K562 (cell line): ENCODE measurements at regions not wholly inside any gene's neighbourhood (a gene's known extent, or its start where the extent isn't known, plus 50 kb on each side); places are given as distances from the start of the nearest gene placed in this dataset.

Experiments
- ATAC-seq: fragments of 200-7000 bp; cut with Tn5 transposase; 3 replicates; pipeline ENCODE4 v1.9.1; 2020; ENCODE audit warnings: moderate library complexity
- BruUV-seq: library from RNA; stranded (reverse); fragments of 400-500 nt; replicated peaks from 2 replicates; lab custom pipeline; 2021; lab: Mats Ljungman, UMichigan
- CTCF ChIA-PET: fragments of 300-600 bp; formaldehyde crosslinking; extraction: SDS; loops from one replicate; lab custom pipeline; 2021; ENCODE audit warnings: low intra/inter-chr PET ratio; lab: Yijun Ruan, JAX
- POLR2A ChIA-PET: fragments of 300-600, 350-650 bp; sonication (Branson Sonifier 250); formaldehyde crosslinking; extraction: SDS; loops from one replicate; lab custom pipeline; 2021; ENCODE audit warnings: antibody characterized with exemption, inconsistent platforms; lab: Yijun Ruan, JAX
- DNase-seq, 4 experiments: peaks; one replicate each; pipeline versions ENCODE4 v3.0.0 to v3.0.0-alpha.2; 2011 to 2018; ENCODE audit warnings: low spot score in 3 of 4, mixed read lengths in 3 of 4; ENCODE audit errors: extremely low read depth in 1 of 4
- FAIRE-seq: peaks from 2 replicates; lab custom pipeline; 2011; peaks lifted over from hg19 to GRCh38; lab: Jason Lieb, UNC
- H2AFZ ChIP-seq: 2 replicates; pipeline ENCODE4 v1.6.0; 2011; ENCODE audit warnings: low read depth, low read length, control low read depth, inconsistent platforms
- H3K27ac ChIP-seq: fragments of 200-600 bp; 3 replicates; pipeline ENCODE4 v1.8.0; 2011; ENCODE audit warnings: low read depth, mild to moderate bottlenecking, control low read depth, inconsistent platforms, low read length, moderate library complexity, mixed read lengths; ENCODE audit errors: extremely low read depth
- H3K27me3 ChIP-seq, 2 experiments: fragments of 300-600 bp in 1 of 2; 2 replicates in 1 of 2; 3 replicates in 1 of 2; pipeline versions ENCODE4 v1.6.0 to v1.8.0; 2011; ENCODE audit warnings: inconsistent platforms in 2 of 2, low read length in 2 of 2, mild to moderate bottlenecking in 1 of 2, mixed read lengths in 1 of 2, moderate library complexity in 1 of 2; ENCODE audit not compliant: control insufficient read depth in 2 of 2, insufficient read depth in 2 of 2
- H3K36me3 ChIP-seq: fragments of 300-600 bp; 3 replicates; pipeline ENCODE4 v1.8.0; 2011; ENCODE audit warnings: mild to moderate bottlenecking, low read length, inconsistent platforms; ENCODE audit not compliant: control insufficient read depth, insufficient read depth
- H3K4me1 ChIP-seq, 2 experiments: fragments of 200-600 bp in 1 of 2; replicated peaks in 1 of 2; 2 replicates in 1 of 2; 3 replicates in 1 of 2; pipeline versions ENCODE4 v1.5.1 to v1.8.0; 2011; ENCODE audit warnings: inconsistent platforms in 2 of 2, low read length in 2 of 2, mild to moderate bottlenecking in 1 of 2, mixed read lengths in 1 of 2, moderate library complexity in 1 of 2; ENCODE audit not compliant: control insufficient read depth in 2 of 2, insufficient read depth in 2 of 2
- H3K4me2 ChIP-seq: 2 replicates; pipeline ENCODE4 v1.6.1; 2011; ENCODE audit warnings: low read length, control low read depth, inconsistent platforms, mixed read lengths; ENCODE audit not compliant: insufficient read depth
- H3K4me3 ChIP-seq: fragments of 200-600 bp; sonication (generic), shearing (Covaris generic); 2 replicates; pipeline ENCODE4 v1.5.1; 2016; ENCODE audit warnings: control low read depth, inconsistent platforms
- H3K79me2 ChIP-seq: fragments of 200-600 bp; 3 replicates; pipeline ENCODE4 v1.8.0; 2011; ENCODE audit warnings: low read length, inconsistent platforms; ENCODE audit not compliant: control insufficient read depth, insufficient read depth
- H3K9ac ChIP-seq, 2 experiments: 2 replicates each; pipeline versions ENCODE4 v1.6.0 to v1.6.1; 2011; ENCODE audit warnings: low read depth in 2 of 2, low read length in 2 of 2, control low read depth in 1 of 2, inconsistent platforms in 1 of 2, mild to moderate bottlenecking in 1 of 2, mixed read lengths in 1 of 2; ENCODE audit not compliant: insufficient read depth in 1 of 2
- H3K9me1 ChIP-seq: one replicate; pipeline ENCODE4 v1.6.0; 2011; ENCODE audit warnings: inconsistent platforms, mild to moderate bottlenecking, low read length, moderate library complexity; ENCODE audit not compliant: control insufficient read depth, insufficient read depth
- H3K9me3 ChIP-seq: replicated peaks from 2 replicates; pipeline ENCODE4 v1.5.1; 2011; ENCODE audit warnings: low read depth, low read length, inconsistent platforms; ENCODE audit not compliant: control insufficient read depth, insufficient read depth
- H4K20me1 ChIP-seq: replicated peaks from 2 replicates; pipeline ENCODE4 v1.6.1; 2011; ENCODE audit warnings: low read length, inconsistent platforms, mixed read lengths; ENCODE audit not compliant: control insufficient read depth, insufficient read depth
- ATF2 ChIP-seq: sonication (generic); formaldehyde crosslinking; IDR thresholded peaks from 2 replicates; pipeline ENCODE4 v1.8.1; 2022; ENCODE audit warnings: missing genetic modification reagents
- L3MBTL2 ChIP-seq: fragments of 450-650 bp; IDR thresholded peaks from 2 replicates; pipeline ENCODE4 v1.6.1; 2016; ENCODE audit warnings: mild to moderate bottlenecking, moderate library complexity
- MNT ChIP-seq, 2 experiments: fragments of 450-650 bp; conservative IDR thresholded peaks; 2 replicates each; pipeline ENCODE4 v1.6.1; 2017; ENCODE audit warnings: mild to moderate bottlenecking in 2 of 2, moderate library complexity in 2 of 2
- RAD51 ChIP-seq: fragments of 450-650 bp; IDR thresholded peaks from 2 replicates; pipeline ENCODE4 v1.7.1; 2016; ENCODE audit warnings: low read depth, mild to moderate bottlenecking, borderline replicate concordance
- TCF15 ChIP-seq: fragments of 250-450 bp; sonication (Bioruptor Pico); IDR thresholded peaks from 2 replicates; pipeline ENCODE4 v1.8.0; 2022; ENCODE audit warnings: moderate library complexity, mild to moderate bottlenecking, inconsistent platforms
- XRCC4 ChIP-seq: IDR thresholded peaks from one replicate; pipeline ENCODE4 v1.6.1; 2011; ENCODE audit not compliant: insufficient read depth, insufficient read length; ENCODE audit errors: extremely low read depth
- ZNF124 ChIP-seq: sonication (generic); formaldehyde crosslinking; IDR thresholded peaks from 2 replicates; pipeline ENCODE4 v1.8.1; 2022; ENCODE audit warnings: missing genetic modification reagents
- ZNF551 ChIP-seq: fragments of 250-450 bp; sonication (Bioruptor Pico); IDR thresholded peaks from 2 replicates; pipeline ENCODE4 v1.5.0; 2021; ENCODE audit warnings: mild to moderate bottlenecking, moderate library complexity
- ZNF57 ChIP-seq: fragments of 450-650 bp; formaldehyde crosslinking; IDR thresholded peaks from 2 replicates; pipeline ENCODE4 v1.4.0; 2020; ENCODE audit warnings: mild to moderate bottlenecking, moderate library complexity
- WGBS: fragments of 100-300 bp; shearing (Covaris generic); methylation state at CpG from one replicate; pipeline ENCODE4 v1.1.6; 2016; ENCODE audit warnings: low coverage, mixed read lengths; ENCODE audit not compliant: insufficient coverage; ENCODE audit errors: missing lambda C conversion rate; 5-methylcytosine and 5-hydroxymethylcytosine counted together
- in situ Hi-C: fragments of 300-500 bp; cut with MboI; formaldehyde crosslinking; loops from 4 replicates; pipeline ENCODE4 v1.15.0; 2018; ENCODE audit warnings: inconsistent platforms, mixed read lengths
- intact Hi-C: fragments of 100-400 bp; cut with micrococcal nuclease; formaldehyde crosslinking; loops from 2 replicates; pipeline ENCODE4 v1.14.2; 2022
- TF ChIP-seq, protein P1 (sequence below): fragments of 250-450 bp; sonication (Bioruptor Pico); IDR thresholded peaks from 2 replicates; pipeline ENCODE4 v1.4.0; 2020; ENCODE audit warnings: mild to moderate bottlenecking
- TF ChIP-seq, protein P2 (sequence below), 2 experiments: fragments of 200-800 bp in 1 of 2; sonication (Bioruptor generic) in 1 of 2; sonication (generic) in 1 of 2; formaldehyde crosslinking in 1 of 2; IDR thresholded peaks in 1 of 2; conservative IDR thresholded peaks in 1 of 2; 2 replicates each; pipeline versions ENCODE4 v1.5.0 to v1.6.1; 2016 to 2020; ENCODE audit warnings: missing compliant biosample characterization in 1 of 2, missing genetic modification characterization in 1 of 2, missing genetic modification reagents in 1 of 2
- TF ChIP-seq, protein P3 (sequence below): fragments of 450-650 bp; IDR thresholded peaks from 2 replicates; pipeline ENCODE4 v1.6.1; 2016; ENCODE audit warnings: borderline replicate concordance

- Histone ChIP-seq H3K27me3 (no peaks in the 10 kb centered on the region), H3K4me1 (no peaks in the 10 kb centered on the region), H3K9me3 (no peaks in the 10 kb centered on the region), H2AFZ (no peak overlapping the region), H3K9ac (no peak overlapping the region), H3K9me1 (no peaks in the 10 kb centered on the region), H4K20me1 (no peaks in the 10 kb centered on the region), H3K4me2 (no peak overlapping the region), H3K79me2 (no peaks in the 10 kb centered on the region), H3K27ac (no peak overlapping the region), H3K36me3 (no peaks in the 10 kb centered on the region), H3K4me3 (no peak overlapping the region)
- BruUV-seq = no TSS peak
- ChIA-PET CTCF (no interaction called here), POLR2A (no interaction called here)
- WGBS = 0% methylated on average over 1 of the region's 1 CpG
- ATAC-seq (no peak), FAIRE-seq (no peak), DNase-seq (no peak)
- in situ Hi-C loops = no loop called here
- intact Hi-C loops = no loop called here
- TF ChIP-seq MNT (conservative IDR thresholded peaks at IDR 0.05) = no peak
- TF ChIP-seq, protein P1, sequence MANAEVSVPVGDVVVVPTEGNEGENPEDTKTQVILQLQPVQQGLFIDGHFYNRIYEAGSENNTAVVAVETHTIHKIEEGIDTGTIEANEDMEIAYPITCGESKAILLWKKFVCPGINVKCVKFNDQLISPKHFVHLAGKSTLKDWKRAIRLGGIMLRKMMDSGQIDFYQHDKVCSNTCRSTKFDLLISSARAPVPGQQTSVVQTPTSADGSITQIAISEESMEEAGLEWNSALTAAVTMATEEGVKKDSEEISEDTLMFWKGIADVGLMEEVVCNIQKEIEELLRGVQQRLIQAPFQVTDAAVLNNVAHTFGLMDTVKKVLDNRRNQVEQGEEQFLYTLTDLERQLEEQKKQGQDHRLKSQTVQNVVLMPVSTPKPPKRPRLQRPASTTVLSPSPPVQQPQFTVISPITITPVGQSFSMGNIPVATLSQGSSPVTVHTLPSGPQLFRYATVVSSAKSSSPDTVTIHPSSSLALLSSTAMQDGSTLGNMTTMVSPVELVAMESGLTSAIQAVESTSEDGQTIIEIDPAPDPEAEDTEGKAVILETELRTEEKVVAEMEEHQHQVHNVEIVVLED = no peak
- TF ChIP-seq, protein P2, sequence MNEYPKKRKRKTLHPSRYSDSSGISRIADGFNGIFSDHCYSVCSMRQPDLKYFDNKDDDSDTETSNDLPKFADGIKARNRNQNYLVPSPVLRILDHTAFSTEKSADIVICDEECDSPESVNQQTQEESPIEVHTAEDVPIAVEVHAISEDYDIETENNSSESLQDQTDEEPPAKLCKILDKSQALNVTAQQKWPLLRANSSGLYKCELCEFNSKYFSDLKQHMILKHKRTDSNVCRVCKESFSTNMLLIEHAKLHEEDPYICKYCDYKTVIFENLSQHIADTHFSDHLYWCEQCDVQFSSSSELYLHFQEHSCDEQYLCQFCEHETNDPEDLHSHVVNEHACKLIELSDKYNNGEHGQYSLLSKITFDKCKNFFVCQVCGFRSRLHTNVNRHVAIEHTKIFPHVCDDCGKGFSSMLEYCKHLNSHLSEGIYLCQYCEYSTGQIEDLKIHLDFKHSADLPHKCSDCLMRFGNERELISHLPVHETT (CRISPR knock-in tag; conservative IDR thresholded peaks at IDR 0.05 in 1 of 2, IDR thresholded peaks at IDR 0.05 in 1 of 2) = no peak
- TF ChIP-seq, protein P3, sequence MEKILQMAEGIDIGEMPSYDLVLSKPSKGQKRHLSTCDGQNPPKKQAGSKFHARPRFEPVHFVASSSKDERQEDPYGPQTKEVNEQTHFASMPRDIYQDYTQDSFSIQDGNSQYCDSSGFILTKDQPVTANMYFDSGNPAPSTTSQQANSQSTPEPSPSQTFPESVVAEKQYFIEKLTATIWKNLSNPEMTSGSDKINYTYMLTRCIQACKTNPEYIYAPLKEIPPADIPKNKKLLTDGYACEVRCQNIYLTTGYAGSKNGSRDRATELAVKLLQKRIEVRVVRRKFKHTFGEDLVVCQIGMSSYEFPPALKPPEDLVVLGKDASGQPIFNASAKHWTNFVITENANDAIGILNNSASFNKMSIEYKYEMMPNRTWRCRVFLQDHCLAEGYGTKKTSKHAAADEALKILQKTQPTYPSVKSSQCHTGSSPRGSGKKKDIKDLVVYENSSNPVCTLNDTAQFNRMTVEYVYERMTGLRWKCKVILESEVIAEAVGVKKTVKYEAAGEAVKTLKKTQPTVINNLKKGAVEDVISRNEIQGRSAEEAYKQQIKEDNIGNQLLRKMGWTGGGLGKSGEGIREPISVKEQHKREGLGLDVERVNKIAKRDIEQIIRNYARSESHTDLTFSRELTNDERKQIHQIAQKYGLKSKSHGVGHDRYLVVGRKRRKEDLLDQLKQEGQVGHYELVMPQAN = no peak
- TF ChIP-seq ATF2 (CRISPR knock-in tag) = no peak
- TF ChIP-seq ZNF124 (CRISPR knock-in tag) = no peak
- TF ChIP-seq TCF15 (CRISPR knock-in tag) = no peak
- no peak for TF ChIP-seq RAD51
- no peak for TF ChIP-seq XRCC4
- TF ChIP-seq ZNF57 (CRISPR knock-in tag) = no peak
- TF ChIP-seq ZNF551 (CRISPR knock-in tag) = no peak
- TF ChIP-seq L3MBTL2 = no peak
Observed at GRCh38 chr5:126120939-126121338, 302.3 kb upstream of the GRAMD2B start.
